Glomerular endothelial cell (primary cell): ENCODE measurements at regions not wholly inside any gene's neighbourhood (a gene's known extent, or its start where the extent isn't known, plus 50 kb on each side); places are given as distances from the start of the nearest gene placed in this dataset.

ENCODE experiments used
- DNase-seq: peaks from one replicate; pipeline ENCODE4 v3.0.0-alpha.2; 2011; ENCODE audit warnings: low read depth, low spot score; ENCODE audit errors: extremely low read depth

DNA sequence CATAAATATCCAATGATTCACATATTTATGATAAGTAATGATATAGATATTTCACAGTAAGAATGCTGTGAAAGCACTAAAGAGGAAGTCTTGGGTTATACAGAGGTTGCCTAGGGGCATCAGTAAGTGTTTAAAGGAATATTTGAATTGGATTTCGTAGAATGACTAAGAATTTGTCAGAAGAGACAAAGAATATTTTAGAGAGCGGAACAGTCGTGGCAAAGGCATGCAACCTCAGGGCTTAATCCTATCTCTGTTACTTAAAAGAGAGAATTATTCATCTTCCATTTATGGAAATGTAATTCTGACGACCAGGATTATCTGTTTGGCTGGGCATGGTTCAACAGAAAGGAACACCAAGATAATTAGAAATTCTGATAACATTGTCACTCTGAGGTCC lies 171.9 kb upstream of the NR5A2 start:
- no peak for DNase-seq

DNA sequence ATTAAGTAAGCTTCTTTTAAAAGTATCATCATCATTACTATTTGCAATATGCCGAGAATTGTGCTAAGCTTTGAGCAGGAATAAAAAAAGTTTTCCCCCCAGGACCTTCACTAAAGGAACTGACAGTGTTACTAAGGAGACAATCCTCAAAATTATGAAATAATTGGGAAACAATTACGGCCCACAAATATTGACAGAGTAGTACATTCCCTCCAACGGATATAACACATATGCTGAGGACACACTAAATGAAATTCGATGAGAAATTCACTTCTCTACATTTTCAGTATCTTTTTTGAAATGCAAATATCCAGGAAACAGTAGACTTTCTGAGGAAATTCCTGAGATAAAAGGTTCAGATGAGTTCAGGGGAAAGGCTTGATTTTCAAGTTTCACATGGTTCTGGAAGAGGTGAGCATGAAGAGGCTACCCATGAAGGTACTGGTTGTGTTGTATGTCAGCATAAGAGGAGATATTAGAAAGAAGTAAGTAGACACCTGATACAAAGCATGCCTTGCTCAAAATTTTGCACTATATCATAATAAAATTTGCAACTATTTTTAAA lies 171.2 kb upstream of the NR5A2 start:
- DNase-seq, result no peak

DNA sequence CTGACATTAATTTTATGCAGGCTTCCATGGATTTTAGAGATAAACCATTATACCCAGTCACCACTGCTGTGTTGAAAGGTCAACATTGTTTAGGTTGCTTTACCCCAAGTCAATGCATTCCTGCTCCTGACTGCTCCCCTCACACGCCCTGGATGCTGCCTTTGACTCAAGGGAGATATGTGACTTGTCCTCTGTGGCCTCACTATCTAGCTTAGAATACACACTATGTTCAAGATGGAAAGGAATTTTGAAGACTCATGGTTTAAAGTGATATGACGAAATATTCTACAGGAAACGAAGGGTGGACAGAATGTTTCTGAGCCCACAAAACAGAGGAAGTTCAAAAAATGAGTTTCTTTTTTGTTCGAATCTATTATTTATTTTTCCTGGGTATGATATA lies 170.4 kb upstream of the NR5A2 start:
- no peak for DNase-seq

DNA sequence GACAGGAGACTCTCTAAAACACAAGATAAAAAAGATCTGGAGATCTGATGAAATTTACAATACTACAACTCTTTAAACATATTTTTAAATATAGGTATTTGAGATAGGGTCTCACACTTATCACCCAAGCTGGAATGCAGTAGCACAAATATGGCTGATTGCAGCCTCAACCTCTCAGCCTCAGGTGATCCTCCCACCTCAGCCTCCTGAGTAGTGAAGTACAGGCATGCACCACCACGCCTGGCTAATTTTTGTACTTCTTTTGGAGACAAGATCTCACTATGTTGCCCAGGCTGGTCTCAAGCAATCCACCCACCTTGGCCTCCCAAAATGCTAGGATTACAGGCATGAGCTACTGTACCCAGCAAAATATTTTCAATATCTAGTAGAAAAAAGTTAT lies 170.0 kb upstream of the NR5A2 start:
- DNase-seq, result no peak

DNA sequence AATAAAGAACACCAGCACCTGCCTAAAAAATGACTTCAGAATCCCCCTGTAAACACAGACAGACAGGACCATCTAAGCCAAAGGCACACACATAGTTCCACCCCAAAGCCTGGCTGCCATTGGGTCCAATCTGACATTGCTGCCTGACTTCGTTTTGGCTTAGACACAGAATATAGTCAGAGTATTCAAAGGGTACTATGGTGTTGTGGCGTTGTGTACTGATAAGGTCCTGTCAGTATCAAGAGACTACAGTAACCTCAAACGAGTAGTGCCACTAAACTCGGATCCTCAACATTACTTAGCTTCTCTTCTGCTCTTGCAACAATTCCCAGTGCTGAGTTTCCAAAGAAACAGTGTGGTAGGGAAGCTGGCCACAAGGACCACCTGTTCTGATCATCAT lies 169.3 kb upstream of the NR5A2 start:
- DNase-seq, result no peak

DNA sequence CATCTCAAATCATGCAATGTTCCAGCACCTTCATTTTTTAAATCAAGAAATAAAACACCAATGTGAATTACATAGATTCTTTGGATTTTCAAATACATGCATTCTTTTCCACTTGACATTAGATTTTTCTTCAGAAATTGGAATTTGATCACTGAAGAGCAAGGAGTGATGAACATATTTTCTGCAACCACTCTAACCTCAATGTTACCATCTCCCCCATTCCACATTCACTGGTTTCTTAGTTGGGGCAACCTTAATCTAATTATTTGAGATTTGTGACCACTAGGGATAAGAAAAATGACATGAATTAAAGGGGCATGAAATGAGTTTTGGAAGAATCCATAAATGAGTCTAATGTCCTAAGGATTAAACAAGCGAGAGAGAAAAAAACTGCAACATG lies 168.7 kb upstream of the NR5A2 start:
- DNase-seq, result no peak

DNA sequence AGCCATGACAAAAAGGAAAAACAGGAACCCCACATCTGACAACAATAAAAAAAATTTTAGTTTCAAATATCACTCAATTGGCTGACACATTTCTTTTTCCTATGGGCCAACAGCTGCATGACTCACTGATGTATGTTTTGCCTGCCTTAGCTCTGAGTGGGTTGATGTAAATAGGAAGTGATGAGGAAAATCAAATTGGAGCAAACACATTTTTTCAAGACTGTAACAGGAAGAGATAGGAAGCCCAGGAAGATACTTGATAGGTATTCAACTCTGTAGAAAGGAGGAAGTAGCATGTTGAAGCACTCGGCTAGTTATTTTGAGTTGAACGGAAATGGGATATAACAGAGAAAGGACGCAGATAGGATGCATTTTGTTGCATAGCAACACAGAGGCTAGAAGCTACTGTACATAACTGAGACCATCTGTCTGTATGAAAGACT lies 168.0 kb upstream of the NR5A2 start:
- peak; percentile 96 for DNase-seq

DNA sequence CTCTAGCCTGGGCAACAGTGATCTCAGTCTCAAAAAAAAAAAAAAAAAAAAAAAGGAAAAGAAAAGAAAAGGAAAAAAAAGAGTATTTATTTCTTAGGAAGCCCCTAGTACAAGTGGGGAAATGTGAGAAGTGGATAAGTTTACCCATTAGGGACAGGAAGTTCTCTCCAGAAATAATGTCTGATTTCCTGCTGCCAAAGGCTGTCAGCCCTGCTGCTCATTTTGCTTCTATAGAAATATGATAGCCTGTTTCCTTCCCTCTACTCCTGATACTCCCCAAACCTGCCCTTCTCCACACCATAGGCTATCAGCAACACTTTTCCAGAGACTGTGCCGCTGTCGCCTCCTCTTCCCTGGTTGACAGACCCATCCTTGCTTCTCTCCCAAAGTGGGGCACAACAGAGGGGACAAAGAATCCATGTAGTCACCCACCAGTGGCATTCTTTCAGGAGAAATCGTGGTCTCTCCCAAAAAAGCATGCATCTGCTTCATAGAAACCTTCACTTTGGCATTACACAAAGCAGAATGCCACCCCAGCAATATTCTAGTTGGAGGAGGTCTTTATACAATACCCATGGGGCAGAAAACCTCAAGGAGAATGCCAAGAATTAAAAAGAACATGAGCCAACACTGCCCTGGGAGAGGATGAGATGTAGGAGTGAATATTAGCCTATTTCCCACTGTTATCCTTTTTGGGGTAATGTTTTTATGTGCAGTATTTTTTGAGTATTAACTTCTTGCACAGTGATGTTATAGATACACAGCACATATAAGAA lies 166.3 kb upstream of the NR5A2 start:
- no peak for DNase-seq

DNA sequence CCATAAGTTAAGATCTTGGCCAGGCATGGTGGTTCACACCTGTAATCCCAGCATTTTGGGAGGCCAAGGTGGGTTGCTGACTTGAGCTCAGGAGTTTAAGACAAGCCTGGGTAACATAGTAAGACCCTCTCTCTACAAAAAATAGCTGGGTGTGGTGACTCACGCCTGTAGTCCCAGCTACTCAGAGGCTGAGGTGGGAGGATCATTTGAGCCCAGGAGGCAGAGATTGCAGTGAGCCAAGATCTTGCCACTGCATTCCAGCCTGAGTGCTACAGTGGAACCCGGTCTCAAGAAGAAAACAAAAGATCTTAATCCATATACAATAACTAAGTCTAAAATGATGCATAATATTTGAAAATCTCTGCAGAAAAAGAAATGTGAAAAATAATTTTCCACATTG lies 165.5 kb upstream of the NR5A2 start:
- DNase-seq, result no peak

DNA sequence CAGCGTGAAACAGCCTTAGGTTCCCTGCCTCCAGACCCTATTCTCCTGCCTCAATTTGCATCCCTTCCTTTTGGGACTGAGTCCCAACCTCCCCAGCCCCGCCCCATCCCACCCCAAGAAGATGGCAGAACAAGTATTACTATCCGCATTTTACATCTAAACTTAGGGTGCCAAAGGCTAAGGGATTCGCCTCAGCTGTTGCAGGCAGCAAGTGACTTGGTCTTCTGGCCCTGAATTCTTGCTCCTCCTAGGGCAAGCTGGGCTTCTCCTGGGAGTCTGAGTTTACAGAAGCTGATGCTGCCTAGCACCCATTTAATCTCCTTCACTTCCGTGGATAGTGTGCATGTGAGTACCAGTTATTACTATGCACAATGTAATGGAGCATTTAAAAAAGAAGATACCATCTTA lies 161.3 kb upstream of the NR5A2 start:
- DNase-seq, result no peak

DNA sequence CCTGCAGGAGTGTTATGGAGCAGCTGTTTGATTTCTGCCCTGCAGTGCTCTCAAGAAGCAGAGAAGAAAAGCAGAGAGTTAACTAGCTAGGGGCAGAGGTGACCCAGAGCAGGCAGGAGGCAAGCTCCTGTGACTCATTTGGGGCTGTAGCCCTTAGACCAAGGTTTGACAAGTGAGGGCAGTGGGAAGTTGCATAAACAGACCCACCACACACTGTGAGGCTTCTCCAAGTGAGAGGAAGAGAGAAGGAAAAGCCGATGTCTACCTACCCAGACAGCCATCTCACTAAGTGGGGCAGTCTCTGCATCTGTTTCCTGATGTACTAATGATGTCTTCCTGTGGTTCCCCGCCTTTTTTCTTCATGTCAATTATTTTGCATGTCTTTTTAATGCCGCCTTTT lies 159.9 kb upstream of the NR5A2 start:
- no peak for DNase-seq

DNA sequence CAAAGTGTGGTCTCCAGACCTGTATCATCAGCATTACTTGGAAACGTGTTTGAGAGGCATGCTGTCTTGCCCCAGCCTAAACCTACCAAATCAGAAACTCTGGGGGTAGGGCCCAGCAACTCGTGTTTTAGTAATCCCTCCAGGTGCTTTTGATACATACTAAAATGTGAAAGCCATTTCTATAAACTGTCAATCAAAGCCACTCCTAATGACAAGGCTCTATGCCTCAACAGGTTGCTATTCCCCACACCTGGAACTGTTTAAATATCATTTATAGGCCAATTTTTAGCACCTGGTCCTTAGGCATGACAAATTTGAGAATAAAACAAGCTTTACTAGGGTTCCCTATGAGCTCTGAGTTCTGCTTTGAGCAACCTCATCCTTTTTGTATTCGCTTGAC lies 158.7 kb upstream of the NR5A2 start:
- no peak for DNase-seq

DNA sequence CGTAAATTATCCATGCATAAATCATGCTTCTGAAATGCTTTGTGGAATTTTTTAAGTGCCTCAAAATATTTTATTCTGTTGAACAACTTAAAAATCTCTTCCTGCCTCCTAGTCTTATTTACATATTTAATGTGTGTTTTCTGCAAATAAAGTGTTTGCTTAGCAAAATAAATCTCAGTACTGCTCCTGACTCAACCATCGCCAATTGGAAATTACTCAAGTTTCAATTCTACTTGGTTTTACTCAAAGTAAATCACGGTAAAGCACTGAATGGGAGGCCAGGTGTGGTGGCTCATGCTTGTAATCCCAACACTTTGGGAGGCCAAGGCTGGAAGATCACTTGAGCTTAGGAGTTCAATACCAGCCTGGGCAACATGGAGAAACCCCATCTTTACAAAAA lies 152.2 kb upstream of the NR5A2 start:
- no peak for DNase-seq

DNA sequence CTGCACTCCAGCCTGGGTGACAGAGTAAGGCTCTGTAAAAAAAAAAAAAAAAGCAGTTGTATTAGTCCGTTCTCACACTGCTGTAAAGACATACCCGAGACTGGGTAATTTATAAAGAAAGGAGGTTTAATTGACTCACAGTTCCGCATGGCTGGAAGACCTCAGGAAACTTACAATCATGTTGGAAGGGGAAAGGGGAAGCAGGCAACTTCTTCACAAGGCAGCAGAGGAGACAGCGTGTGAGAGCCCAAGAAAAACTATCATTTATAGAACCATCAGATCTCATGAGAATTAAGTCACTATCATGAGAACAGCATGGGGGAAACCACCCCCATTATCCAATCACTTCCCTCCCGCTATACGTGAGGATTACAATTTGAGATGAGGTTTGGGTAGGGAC lies 151.7 kb upstream of the NR5A2 start:
- DNase-seq, result no peak

DNA sequence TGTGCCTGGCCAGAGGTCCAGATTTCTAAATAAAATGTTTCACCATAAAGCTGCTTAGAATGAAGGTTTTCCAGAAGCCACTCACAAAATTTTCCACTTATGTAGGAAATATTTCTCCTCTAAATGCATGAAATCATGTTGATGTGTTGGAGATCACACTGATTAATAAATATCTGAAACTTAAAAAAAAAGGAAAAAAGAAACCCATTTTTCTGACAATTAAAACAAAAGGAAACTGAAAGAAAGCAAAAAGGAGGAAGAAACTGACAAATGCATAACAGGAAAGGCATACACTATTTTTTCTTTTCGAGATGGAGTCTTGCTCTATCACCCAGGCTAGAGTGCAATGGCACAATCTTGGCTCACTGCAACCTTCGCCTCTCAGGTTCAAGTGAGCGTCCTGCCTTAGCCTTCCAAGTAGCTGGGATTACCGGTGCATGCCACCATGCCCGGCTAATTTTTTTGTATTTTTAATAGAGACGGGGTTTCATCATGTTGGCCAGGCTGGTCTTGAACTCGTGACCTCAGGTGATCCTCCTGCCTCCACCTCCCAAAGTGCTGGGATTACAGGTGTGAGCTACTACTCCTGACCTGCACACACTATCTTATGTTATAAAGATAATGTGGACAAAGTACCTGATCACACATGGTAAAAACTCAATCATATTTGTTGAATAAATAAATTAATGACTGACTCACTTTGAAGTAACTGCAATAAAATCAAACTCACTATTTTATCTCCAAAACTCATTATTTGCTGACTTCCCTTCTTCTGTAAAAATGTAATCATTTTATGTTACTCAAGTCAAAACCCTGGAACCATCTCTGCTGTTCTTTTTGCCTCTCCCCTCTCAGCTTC lies 149.8 kb upstream of the NR5A2 start:
- no peak for DNase-seq

DNA sequence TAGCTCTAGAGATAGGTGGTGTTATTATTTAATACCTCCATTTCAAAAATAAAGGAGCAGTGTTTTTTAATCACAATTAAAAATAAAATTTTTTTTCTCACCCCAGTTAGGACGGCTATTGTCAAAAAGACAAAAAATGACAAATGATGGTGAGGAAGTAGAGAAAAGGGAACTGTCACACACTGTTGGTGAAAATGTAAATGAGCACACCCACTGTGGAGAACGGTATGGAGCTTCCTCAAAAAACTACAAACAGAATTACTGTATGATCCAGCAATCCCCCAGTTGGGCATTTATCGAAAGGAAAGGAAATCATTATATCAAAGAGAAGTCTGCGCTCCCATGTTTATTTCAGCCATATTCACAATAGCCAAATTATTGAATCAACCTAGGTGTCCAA lies 148.7 kb upstream of the NR5A2 start:
- DNase-seq, result no peak

DNA sequence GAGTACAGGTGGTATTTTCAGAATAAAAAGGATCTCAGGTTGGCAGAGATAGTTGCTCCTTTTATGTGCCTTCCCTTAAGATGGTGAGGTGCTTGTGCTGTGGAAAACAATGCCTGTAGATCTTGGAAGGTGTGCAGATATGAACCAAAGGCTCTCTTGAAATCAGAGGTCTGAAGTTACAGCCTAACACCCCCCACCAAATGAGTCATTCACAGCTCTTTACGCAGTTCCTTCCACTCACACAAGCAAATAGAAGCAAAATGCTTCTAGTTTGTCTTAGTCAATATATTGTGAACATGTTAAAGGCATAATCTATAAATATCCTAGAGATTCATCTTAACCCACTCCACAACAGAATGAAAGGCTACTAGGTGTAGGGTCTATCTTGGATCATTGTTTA lies 128.9 kb upstream of the NR5A2 start:
- no peak for DNase-seq

DNA sequence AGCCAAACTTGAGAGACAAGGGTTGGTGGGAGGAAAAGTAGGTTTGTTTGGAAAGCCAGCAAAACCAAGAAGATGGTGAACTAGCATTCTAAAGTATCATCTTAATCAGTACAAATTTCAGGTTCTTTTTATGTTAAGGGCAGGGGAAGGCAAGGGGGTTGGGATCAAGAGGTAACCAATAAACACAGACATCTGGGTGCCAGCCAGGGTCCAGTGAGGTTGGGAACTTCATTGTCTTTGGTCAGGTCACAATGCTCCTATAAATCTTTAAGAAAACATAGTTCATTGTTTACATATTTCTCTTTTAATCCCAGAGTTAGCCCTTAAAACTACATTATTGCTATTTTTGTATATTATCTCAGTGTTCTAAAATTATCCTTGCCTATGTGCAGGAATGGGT lies 126.2 kb upstream of the NR5A2 start:
- DNase-seq, result no peak

DNA sequence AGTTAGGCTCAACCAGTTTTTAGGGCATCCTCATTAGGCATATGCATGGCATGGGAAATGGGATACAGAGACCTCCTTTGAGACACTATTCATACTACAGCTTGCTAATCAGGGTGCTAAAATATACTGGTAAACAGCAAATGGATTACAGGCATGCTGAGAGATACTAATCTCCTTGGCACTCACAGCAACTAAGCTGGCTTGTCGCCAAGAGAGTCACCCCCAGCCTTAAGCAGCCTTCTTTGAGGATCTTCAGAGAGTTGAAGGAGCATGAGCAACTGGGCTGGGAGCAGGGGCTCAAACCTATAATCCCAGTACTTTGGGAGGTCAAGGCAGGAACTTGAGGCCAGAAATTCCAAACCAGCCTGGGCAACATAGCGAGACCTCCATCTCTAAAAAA lies 120.1 kb upstream of the NR5A2 start:
- DNase-seq, result no peak

DNA sequence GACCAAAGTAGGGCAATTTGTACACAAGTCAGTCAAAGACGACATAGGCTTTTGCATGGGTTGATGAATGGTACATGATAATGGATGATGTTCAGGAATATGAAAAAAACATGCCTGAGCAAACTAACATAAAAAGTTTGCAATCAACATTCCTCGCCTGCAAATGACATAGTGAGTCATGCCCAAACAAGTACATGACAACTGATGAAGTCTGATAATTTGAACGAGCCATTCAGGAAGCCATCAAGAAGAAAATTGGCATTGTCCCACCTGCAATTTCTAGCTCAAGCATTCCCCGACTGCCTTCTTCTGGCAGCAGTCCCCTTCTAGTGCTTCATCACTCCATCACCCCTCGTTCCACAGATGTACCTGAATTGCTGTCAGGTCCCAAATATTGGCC lies 118.4 kb upstream of the NR5A2 start:
- DNase-seq, result peak; percentile 23

DNA sequence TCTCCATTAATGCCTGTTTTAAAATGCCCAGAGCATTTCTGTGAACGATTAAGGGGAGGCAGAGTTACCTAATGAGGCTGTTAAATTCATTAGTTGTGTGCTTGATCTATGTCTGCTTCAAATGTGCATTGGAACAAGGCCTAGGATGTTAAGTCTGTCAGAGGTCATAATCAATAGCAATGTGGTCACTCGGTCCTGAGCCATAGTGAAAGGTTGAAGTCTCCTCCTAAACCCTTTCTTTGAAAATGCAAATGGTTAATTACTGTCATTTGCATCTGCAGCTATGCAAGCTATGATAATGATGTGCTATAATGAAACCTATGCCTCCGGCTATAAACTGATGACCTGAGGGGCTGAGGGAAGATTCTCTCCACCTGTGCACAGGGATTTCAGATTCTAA lies 114.2 kb upstream of the NR5A2 start:
- no peak for DNase-seq

DNA sequence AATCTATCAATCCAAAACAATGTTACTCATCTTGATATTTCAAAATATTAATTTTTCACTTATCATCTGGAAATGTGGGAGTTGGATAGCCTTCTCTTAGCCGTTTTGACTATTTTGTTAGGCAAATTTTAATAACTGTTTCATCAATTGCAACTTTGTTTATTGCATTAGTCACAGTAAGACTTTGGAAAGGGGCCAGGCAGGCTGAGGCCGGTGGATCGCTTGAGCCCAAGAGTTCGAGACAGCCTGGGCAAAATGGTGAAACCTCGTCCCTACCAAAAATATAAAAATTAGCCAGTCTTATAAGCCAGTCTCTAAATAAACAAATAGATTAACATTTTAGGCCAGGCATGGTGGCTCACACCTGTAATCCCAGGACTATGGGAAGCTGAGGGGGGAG lies 113.0 kb upstream of the NR5A2 start:
- no peak for DNase-seq
